ENCODE measurements at regions not wholly inside any gene's neighbourhood (a gene's known extent, or its start where the extent isn't known, plus 50 kb on each side); places are given as distances from the start of the nearest gene placed in this dataset.

- no peaks in the 10 kb centered on the region for H3K9me2 ChIP-seq (ENCODE audit: low read depth, low read length)
- H3K27ac ChIP-seq (ENCODE audit: low read depth, low read length, poor library complexity, severe bottlenecking) = no peak overlapping the region
- H2AFZ ChIP-seq (ENCODE audit: low read length) = no peak overlapping the region
- no peak overlapping the region for H3K4me2 ChIP-seq (ENCODE audit: low read length)
- H3F3A ChIP-seq (ENCODE audit: insufficient read depth, low read length) = no peaks in the 10 kb centered on the region
- H3K4me1 ChIP-seq (ENCODE audit: insufficient read depth, low read length, severe bottlenecking) = no peaks in the 10 kb centered on the region
- no peaks in the 10 kb centered on the region for H3K36me3 ChIP-seq (ENCODE audit: insufficient read depth, low read length)
- no peaks in the 10 kb centered on the region for H3K9me3 ChIP-seq (ENCODE audit: low read length)
- no peak overlapping the region for H3K9ac ChIP-seq (ENCODE audit: low read length)
- no peaks in the 10 kb centered on the region for H3K79me2 ChIP-seq (ENCODE audit: insufficient read depth, low read length)
- TF ChIP-seq CTCF (IDR thresholded peaks at IDR 0.05; ENCODE audit: low read length) (no peak), EZH2 (IDR thresholded peaks at IDR 0.05; ENCODE audit: borderline replicate concordance, low read length) (no peak)
- no peak overlapping the region for H3K4me3 ChIP-seq (ENCODE audit: low read depth, low read length, poor library complexity, severe bottlenecking)
- no peaks in the 10 kb centered on the region for H4K20me1 ChIP-seq (ENCODE audit: insufficient read depth, low read length)
- H3K27me3 ChIP-seq (ENCODE audit: insufficient read depth, low read length) = no peaks in the 10 kb centered on the region
Observed at GRCh38 chrX:110509755-110510532, 151.3 kb downstream of the RTL9 start.

- Histone ChIP-seq H3K27me3 (ENCODE audit: insufficient read depth, low read length) (no peaks in the 10 kb centered on the region), H3K4me3 (ENCODE audit: low read depth, low read length, poor library complexity, severe bottlenecking) (no peak overlapping the region), H3K9me2 (ENCODE audit: low read depth, low read length) (no peaks in the 10 kb centered on the region), H4K20me1 (ENCODE audit: insufficient read depth, low read length) (no peaks in the 10 kb centered on the region), H3K79me2 (ENCODE audit: insufficient read depth, low read length) (no peaks in the 10 kb centered on the region), H3K9me3 (ENCODE audit: low read length) (no peaks in the 10 kb centered on the region), H3F3A (ENCODE audit: insufficient read depth, low read length) (no peaks in the 10 kb centered on the region), H3K4me2 (ENCODE audit: low read length) (no peak overlapping the region), H3K36me3 (ENCODE audit: insufficient read depth, low read length) (no peaks in the 10 kb centered on the region), H2AFZ (ENCODE audit: low read length) (no peak overlapping the region), H3K4me1 (ENCODE audit: insufficient read depth, low read length, severe bottlenecking) (no peaks in the 10 kb centered on the region), H3K9ac (ENCODE audit: low read length) (no peak overlapping the region), H3K27ac (ENCODE audit: low read depth, low read length, poor library complexity, severe bottlenecking) (no peak overlapping the region)
- TF ChIP-seq CTCF (IDR thresholded peaks at IDR 0.05; ENCODE audit: low read length) (no peak), EZH2 (IDR thresholded peaks at IDR 0.05; ENCODE audit: borderline replicate concordance, low read length) (no peak)
Observed at GRCh38 chrX:110511238-110511637, 152.6 kb downstream of the RTL9 start.

- no peaks in the 10 kb centered on the region for H3K27me3 ChIP-seq (ENCODE audit: insufficient read depth, low read length)
- H3K27ac ChIP-seq (ENCODE audit: low read depth, low read length, poor library complexity, severe bottlenecking) = no peak overlapping the region
- H3K79me2 ChIP-seq (ENCODE audit: insufficient read depth, low read length) = no peaks in the 10 kb centered on the region
- no peak overlapping the region for H3K4me3 ChIP-seq (ENCODE audit: low read depth, low read length, poor library complexity, severe bottlenecking)
- no peaks in the 10 kb centered on the region for H3K9me2 ChIP-seq (ENCODE audit: low read depth, low read length)
- TF ChIP-seq CTCF (IDR thresholded peaks at IDR 0.05; ENCODE audit: low read length) (no peak), EZH2 (IDR thresholded peaks at IDR 0.05; ENCODE audit: borderline replicate concordance, low read length) (no peak)
- H3K9me3 ChIP-seq (ENCODE audit: low read length) = no peaks in the 10 kb centered on the region
- no peaks in the 10 kb centered on the region for H3K4me1 ChIP-seq (ENCODE audit: insufficient read depth, low read length, severe bottlenecking)
- H4K20me1 ChIP-seq (ENCODE audit: insufficient read depth, low read length) = no peaks in the 10 kb centered on the region
- H3K9ac ChIP-seq (ENCODE audit: low read length) = no peak overlapping the region
- H3K36me3 ChIP-seq (ENCODE audit: insufficient read depth, low read length) = no peaks in the 10 kb centered on the region
- H2AFZ ChIP-seq (ENCODE audit: low read length) = no peak overlapping the region
- H3K4me2 ChIP-seq (ENCODE audit: low read length) = no peak overlapping the region
- no peaks in the 10 kb centered on the region for H3F3A ChIP-seq (ENCODE audit: insufficient read depth, low read length)
Observed at GRCh38 chrX:110512341-110512740, 153.7 kb downstream of the RTL9 start.
